Stimulated activated CD4-positive, alpha-beta T cell treated with anti-CD3 and anti-CD28 coated beads, Interleukin-15, amount 100 ng/mL, for 48 hours (primary cell): ENCODE measurements at regions not wholly inside any gene's neighbourhood (a gene's known extent, or its start where the extent isn't known, plus 50 kb on each side); places are given as distances from the start of the nearest gene placed in this dataset.
"Not testable (repeated sequence)": the region's sequence is repeated elsewhere in the genome, so short reads cannot be mapped to it uniquely, and the experiment has no call there.

Experiments used
- DNase-seq, 2 donors: peaks; one replicate each; pipeline ENCODE4 v3.0.0-alpha.2; 2020; ENCODE audit warnings: low read depth in 2 of 2

GRCh38 chr2:16223161-16223840, 283.0 kb downstream of the MYCN start:
- DNase-seq = no peak

GRCh38 chr2:16222326-16222725, 282.0 kb downstream of the MYCN start:
- DNase-seq = no peak

- DNase-seq = no peak
Observed at GRCh38 chr2:16221461-16222010, 281.2 kb downstream of the MYCN start.

GRCh38 chr2:16219292-16219975, 279.1 kb downstream of the MYCN start:
- DNase-seq = no peak

- no peak for DNase-seq
Observed at GRCh38 chr2:16218625-16219024, 278.3 kb downstream of the MYCN start.

- no peak for DNase-seq
Observed at GRCh38 chr2:16218161-16218560, 277.8 kb downstream of the MYCN start.

GRCh38 chr2:16217741-16218140, 277.4 kb downstream of the MYCN start:
- DNase-seq = not testable (repeated sequence)

GRCh38 chr2:16217291-16217690, 276.9 kb downstream of the MYCN start:
- no peak for DNase-seq

GRCh38 chr2:16216558-16216945, 276.2 kb downstream of the MYCN start:
- no peak for DNase-seq

GRCh38 chr2:16215902-16216557, 275.7 kb downstream of the MYCN start:
- DNase-seq = no peak

- no peak for DNase-seq
Observed at GRCh38 chr2:16214861-16215260, 274.5 kb downstream of the MYCN start.

GRCh38 chr2:16214391-16214790, 274.0 kb downstream of the MYCN start:
- DNase-seq = no peak

- DNase-seq = no peak
Observed at GRCh38 chr2:16212321-16212720, 272.0 kb downstream of the MYCN start.

GRCh38 chr2:16211341-16211740, 271.0 kb downstream of the MYCN start:
- no peak for DNase-seq

- DNase-seq = no peak
Observed at GRCh38 chr2:16210841-16211240, 270.5 kb downstream of the MYCN start.

GRCh38 chr2:16209799-16210198, 269.4 kb downstream of the MYCN start:
- DNase-seq = no peak

- no peak for DNase-seq
Observed at GRCh38 chr2:16208921-16209320, 268.6 kb downstream of the MYCN start.

- no peak for DNase-seq
Observed at GRCh38 chr2:16208241-16208797, 268.0 kb downstream of the MYCN start.

- DNase-seq = no peak
Observed at GRCh38 chr2:16207611-16208010, 267.3 kb downstream of the MYCN start.

- no peak for DNase-seq
Observed at GRCh38 chr2:16207151-16207550, 266.8 kb downstream of the MYCN start.

- no peak for DNase-seq
Observed at GRCh38 chr2:16206191-16206944, 266.0 kb downstream of the MYCN start.

- no peak for DNase-seq
Observed at GRCh38 chr2:16205631-16206030, 265.3 kb downstream of the MYCN start.
